ENCODE measurements at regions not wholly inside any gene's neighbourhood (a gene's known extent, or its start where the extent isn't known, plus 50 kb on each side); places are given as distances from the start of the nearest gene placed in this dataset.

DNA sequence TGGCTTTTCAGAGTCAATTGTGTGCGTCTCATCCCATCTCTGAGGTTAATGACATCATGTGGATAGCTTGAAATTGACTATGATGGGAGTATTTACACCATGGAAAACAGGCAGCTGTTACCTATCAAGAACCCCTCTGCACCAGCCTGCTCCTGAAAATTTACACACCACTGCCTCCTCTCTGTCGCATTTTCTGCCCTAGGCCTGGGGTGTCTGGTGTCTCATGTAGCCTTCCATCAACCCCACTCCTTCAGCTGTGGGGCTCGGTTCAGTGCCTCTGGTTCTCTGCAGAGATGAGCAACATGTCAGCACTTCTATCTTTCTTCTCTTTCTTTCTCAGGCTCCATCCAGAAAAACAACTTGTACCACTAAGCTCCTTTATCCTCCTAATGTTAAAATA is 600.5 kb downstream of the TYW1 start:
- peaks cover 0 to 17% (median 9%) of the 10 kb centered on the region in 5 donors for H3K27me3 ChIP-seq (ENCODE audit: control insufficient read depth in 5 of 5, insufficient read depth in 4 of 5, low read length in 5 of 5)
- H3K9me3 ChIP-seq (ENCODE audit: control insufficient read depth in 5 of 5, low read length in 5 of 5): peaks cover 0 to 8% (median 0%) of the 10 kb centered on the region in 5 donors
- H3K4me3 ChIP-seq (ENCODE audit: low read depth in 1 of 5, low read length in 5 of 5): no peak overlapping the region
- H3K9ac ChIP-seq (ENCODE audit: low read length in 5 of 5): no peak overlapping the region
- H3K36me3 ChIP-seq (ENCODE audit: control insufficient read depth in 5 of 5, insufficient read depth in 5 of 5, low read length in 5 of 5): no peaks in the 10 kb centered on the region
- H3K4me1 ChIP-seq (ENCODE audit: control insufficient read depth in 5 of 5, insufficient read depth in 5 of 5, low read length in 5 of 5): no peaks in the 10 kb centered on the region
- H3K27ac ChIP-seq (ENCODE audit: low read depth, low read length): no peak overlapping the region

DNA sequence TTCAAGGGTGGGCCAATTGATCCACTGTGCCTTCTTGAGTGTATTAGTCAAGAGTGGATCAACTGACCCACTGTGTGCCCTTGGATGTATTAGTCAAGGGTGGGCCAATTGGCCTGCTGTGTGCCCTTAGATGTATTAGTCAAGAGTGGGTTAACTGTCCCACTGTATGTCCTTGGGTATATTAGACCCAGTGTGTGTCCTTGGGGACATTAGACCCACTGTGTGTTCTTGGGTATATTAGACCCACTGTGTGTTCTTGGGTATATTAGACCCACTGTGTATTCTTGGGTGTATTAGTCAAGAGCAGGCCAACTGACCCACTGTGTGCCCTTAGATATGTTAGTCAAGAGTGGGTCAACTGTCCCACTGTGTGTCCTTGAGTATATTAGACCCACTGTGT is 601.8 kb downstream of the TYW1 start:
- H3K9ac ChIP-seq (ENCODE audit: low read length in 5 of 5): no peak overlapping the region
- H3K27ac ChIP-seq (ENCODE audit: low read depth, low read length): no peak overlapping the region
- H3K4me1 ChIP-seq (ENCODE audit: control insufficient read depth in 5 of 5, insufficient read depth in 5 of 5, low read length in 5 of 5): no peaks in the 10 kb centered on the region
- no peak overlapping the region for H3K4me3 ChIP-seq (ENCODE audit: low read depth in 1 of 5, low read length in 5 of 5)
- H3K36me3 ChIP-seq (ENCODE audit: control insufficient read depth in 5 of 5, insufficient read depth in 5 of 5, low read length in 5 of 5): no peaks in the 10 kb centered on the region
- H3K9me3 ChIP-seq (ENCODE audit: control insufficient read depth in 5 of 5, low read length in 5 of 5): peaks cover 0 to 8% (median 0%) of the 10 kb centered on the region in 5 donors
- peaks cover 0 to 18% (median 11%) of the 10 kb centered on the region in 5 donors for H3K27me3 ChIP-seq (ENCODE audit: control insufficient read depth in 5 of 5, insufficient read depth in 4 of 5, low read length in 5 of 5)

DNA sequence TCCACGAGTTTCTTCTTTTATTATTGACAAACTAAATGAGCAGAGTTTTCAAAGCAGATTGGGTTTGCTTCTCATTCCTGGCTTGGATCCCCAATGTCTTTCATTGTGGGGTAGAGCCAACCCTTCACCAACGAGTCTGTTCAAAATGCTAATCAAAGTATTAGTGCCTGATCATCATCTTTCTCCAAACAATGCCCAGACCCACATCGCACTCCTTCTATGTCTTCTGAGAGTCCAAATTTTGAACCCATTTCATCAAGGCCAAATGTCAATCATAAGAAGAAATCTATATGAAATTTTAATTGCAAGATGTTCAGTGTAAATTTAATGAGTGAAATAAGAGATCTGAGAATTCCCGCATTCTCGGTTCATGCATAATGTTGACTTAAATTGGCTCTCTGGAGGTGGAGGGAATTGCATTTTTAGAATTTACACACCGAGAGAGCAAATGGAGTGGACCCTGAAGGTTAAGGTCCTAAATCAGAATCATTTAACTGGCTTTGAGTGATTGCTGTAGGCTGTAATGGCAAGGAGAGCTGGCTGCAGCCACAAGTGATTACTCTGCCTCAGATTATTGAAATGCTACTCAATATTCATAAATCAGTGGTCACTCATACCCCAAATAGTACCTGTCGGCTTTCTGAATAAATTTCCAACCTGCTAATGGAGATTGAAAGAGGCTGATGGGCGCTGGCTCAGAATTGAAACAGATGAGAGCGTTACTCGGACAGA is 602.9 kb downstream of the TYW1 start:
- Histone ChIP-seq H3K9ac (ENCODE audit: low read length in 5 of 5) (no peak overlapping the region), H3K27ac (ENCODE audit: low read depth, low read length) (no peak overlapping the region), H3K4me3 (ENCODE audit: low read depth in 1 of 5, low read length in 5 of 5) (no peak overlapping the region), H3K4me1 (ENCODE audit: control insufficient read depth in 5 of 5, insufficient read depth in 5 of 5, low read length in 5 of 5) (no peaks in the 10 kb centered on the region), H3K9me3 (ENCODE audit: control insufficient read depth in 5 of 5, low read length in 5 of 5) (peaks cover 0 to 5% (median 2%) of the 10 kb centered on the region in 5 donors), H3K27me3 (ENCODE audit: control insufficient read depth in 5 of 5, insufficient read depth in 4 of 5, low read length in 5 of 5) (peaks cover 0 to 14% (median 11%) of the 10 kb centered on the region in 5 donors), H3K36me3 (ENCODE audit: control insufficient read depth in 5 of 5, insufficient read depth in 5 of 5, low read length in 5 of 5) (no peaks in the 10 kb centered on the region)

DNA sequence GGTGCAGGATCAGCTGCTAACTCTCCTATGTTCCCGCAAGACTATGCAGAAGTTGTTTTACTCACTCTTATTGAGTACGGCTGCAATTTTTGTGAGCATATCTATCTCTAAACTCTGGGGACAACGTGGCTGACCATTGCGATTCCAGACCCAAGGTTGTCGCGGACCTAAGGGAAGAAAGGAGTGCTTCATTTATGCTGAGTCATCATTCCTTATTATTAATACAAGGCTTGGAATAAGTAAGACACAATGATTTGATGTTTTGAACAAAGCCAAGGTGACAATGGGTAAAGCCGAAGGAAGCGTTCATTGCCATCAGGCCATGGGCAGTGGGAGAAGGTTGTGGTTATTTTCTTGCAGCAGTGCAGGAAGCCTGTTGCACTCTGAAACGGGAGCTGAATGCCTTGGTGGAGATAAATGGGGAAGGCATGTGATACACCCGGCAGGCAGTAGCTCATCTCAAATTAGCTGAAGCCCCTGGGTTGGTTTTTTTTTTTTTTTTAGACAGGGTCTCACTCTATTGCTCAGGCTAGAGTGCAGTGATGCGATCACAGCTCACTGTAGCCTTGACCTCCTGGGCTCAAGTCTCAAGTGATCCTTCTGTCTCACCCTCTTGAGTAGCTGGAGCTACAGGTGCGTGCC is 605.7 kb downstream of the TYW1 start:
- Histone ChIP-seq H3K4me3 (ENCODE audit: low read depth in 1 of 5, low read length in 5 of 5) (no peak overlapping the region), H3K27ac (ENCODE audit: low read depth, low read length) (no peak overlapping the region), H3K36me3 (ENCODE audit: control insufficient read depth in 5 of 5, insufficient read depth in 5 of 5, low read length in 5 of 5) (no peaks in the 10 kb centered on the region), H3K9me3 (ENCODE audit: control insufficient read depth in 5 of 5, low read length in 5 of 5) (peaks cover 2 to 23% (median 16%) of the 10 kb centered on the region in 5 donors), H3K27me3 (ENCODE audit: control insufficient read depth in 5 of 5, insufficient read depth in 4 of 5, low read length in 5 of 5) (peaks cover 0 to 10% (median 6%) of the 10 kb centered on the region in 5 donors), H3K4me1 (ENCODE audit: control insufficient read depth in 5 of 5, insufficient read depth in 5 of 5, low read length in 5 of 5) (no peaks in the 10 kb centered on the region), H3K9ac (ENCODE audit: low read length in 5 of 5) (no peak overlapping the region)

DNA sequence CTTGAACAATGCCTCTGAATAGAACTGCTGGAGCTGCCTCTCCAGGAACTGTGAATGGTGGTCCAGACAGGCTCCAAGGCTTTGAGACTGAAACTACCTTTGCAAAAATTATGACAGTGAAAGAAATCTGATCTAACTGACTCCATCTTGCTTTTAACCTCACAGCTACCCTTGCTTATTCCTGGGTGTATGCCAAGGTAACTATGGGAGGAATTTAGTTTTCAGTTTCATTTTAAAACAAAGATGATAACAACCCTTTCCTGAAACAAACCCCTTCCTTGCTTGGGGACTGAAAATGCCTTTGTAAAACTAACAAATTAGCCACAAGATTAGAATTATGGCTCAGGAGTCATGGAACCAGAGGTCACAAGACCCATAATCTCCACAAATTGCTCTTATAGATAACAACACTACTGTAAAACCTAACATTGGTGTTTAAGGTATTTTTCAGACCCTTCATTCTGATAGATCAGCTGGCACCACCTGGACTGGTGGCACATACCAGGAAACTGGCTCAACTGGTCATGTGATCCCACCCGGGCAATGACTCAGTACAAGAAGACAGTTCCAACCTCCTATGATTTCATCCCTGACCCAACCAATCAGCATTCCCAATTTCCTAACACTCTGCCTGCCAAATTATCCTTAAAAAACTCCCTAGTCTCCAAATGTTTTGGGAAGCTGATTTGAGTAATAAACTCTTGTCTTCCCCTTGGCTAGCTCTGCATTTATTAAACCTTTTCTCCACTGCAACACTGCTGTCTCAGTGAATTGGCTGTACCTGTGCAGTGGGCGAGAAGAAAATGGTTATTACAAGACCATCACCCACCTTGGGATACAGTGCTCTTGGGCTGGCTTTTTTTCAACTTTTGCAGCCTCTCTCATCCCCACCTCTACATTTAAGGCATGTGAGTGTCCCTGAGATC is 608.1 kb downstream of the TYW1 start:
- Histone ChIP-seq H3K27ac (ENCODE audit: low read depth, low read length) (no peak overlapping the region), H3K36me3 (ENCODE audit: control insufficient read depth in 5 of 5, insufficient read depth in 5 of 5, low read length in 5 of 5) (no peaks in the 10 kb centered on the region), H3K4me1 (ENCODE audit: control insufficient read depth in 5 of 5, insufficient read depth in 5 of 5, low read length in 5 of 5) (no peaks in the 10 kb centered on the region), H3K27me3 (ENCODE audit: control insufficient read depth in 5 of 5, insufficient read depth in 4 of 5, low read length in 5 of 5) (peaks cover 0 to 10% (median 6%) of the 10 kb centered on the region in 5 donors), H3K9ac (ENCODE audit: low read length in 5 of 5) (no peak overlapping the region), H3K4me3 (ENCODE audit: low read depth in 1 of 5, low read length in 5 of 5) (no peak overlapping the region), H3K9me3 (ENCODE audit: control insufficient read depth in 5 of 5, low read length in 5 of 5) (peaks cover 2 to 23% (median 14%) of the 10 kb centered on the region in 5 donors)

DNA sequence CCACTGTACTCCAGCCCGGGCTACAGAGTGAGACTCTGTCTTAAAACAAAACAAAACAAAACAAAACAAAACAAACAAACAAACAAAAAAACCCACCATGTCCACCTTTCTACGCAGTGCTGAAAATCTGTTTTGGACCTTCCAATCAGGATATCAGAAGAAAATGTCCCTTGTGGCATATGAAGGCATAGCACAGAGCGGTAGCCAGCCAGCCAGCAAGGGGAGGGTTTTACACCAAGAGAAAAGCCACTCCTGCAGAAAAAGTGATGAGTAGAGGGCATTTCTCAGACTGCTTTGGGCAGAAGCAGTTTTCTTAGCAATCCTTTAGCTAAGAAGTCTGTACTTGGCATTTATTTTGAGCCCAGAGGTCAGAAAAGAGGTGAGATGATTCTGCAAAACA is 612.2 kb downstream of the TYW1 start:
- H3K9me3 ChIP-seq (ENCODE audit: control insufficient read depth in 5 of 5, low read length in 5 of 5): peaks cover 2 to 25% (median 21%) of the 10 kb centered on the region in 5 donors
- H3K4me3 ChIP-seq (ENCODE audit: low read depth in 1 of 5, low read length in 5 of 5): no peak overlapping the region
- no peaks in the 10 kb centered on the region for H3K4me1 ChIP-seq (ENCODE audit: control insufficient read depth in 5 of 5, insufficient read depth in 5 of 5, low read length in 5 of 5)
- H3K36me3 ChIP-seq (ENCODE audit: control insufficient read depth in 5 of 5, insufficient read depth in 5 of 5, low read length in 5 of 5): no peaks in the 10 kb centered on the region
- no peak overlapping the region for H3K9ac ChIP-seq (ENCODE audit: low read length in 5 of 5)
- no peak overlapping the region for H3K27ac ChIP-seq (ENCODE audit: low read depth, low read length)
- H3K27me3 ChIP-seq (ENCODE audit: control insufficient read depth in 5 of 5, insufficient read depth in 4 of 5, low read length in 5 of 5): peaks cover 0 to 8% (median 4%) of the 10 kb centered on the region in 5 donors

DNA sequence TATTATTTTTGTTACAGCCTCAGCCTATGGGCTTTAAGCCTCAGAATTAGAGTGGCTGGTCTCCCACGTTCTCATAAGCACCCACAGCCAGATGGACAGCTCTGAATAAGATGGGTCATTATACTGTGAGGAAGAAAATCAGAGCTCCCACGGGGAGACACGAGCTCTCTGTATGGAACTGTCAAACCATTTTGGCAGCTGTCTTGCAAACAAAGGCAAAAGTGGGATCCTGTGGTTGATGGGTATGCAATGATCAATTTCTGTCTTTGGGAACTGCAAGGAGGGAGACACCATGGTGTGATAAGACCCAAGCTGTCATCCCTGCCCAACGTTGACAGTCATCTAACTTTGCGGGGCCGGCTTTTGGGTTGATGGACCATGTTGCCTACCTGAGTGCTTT is 614.3 kb downstream of the TYW1 start:
- Histone ChIP-seq H3K36me3 (ENCODE audit: control insufficient read depth in 5 of 5, insufficient read depth in 5 of 5, low read length in 5 of 5) (no peaks in the 10 kb centered on the region), H3K9me3 (ENCODE audit: control insufficient read depth in 5 of 5, low read length in 5 of 5) (peaks cover 0 to 10% (median 7%) of the 10 kb centered on the region in 5 donors), H3K4me1 (ENCODE audit: control insufficient read depth in 5 of 5, insufficient read depth in 5 of 5, low read length in 5 of 5) (no peaks in the 10 kb centered on the region), H3K4me3 (ENCODE audit: low read depth in 1 of 5, low read length in 5 of 5) (no peak overlapping the region), H3K27me3 (ENCODE audit: control insufficient read depth in 5 of 5, insufficient read depth in 4 of 5, low read length in 5 of 5) (peaks cover 0 to 11% (median 4%) of the 10 kb centered on the region in 5 donors), H3K27ac (ENCODE audit: low read depth, low read length) (no peak overlapping the region), H3K9ac (ENCODE audit: low read length in 5 of 5) (no peak overlapping the region)

DNA sequence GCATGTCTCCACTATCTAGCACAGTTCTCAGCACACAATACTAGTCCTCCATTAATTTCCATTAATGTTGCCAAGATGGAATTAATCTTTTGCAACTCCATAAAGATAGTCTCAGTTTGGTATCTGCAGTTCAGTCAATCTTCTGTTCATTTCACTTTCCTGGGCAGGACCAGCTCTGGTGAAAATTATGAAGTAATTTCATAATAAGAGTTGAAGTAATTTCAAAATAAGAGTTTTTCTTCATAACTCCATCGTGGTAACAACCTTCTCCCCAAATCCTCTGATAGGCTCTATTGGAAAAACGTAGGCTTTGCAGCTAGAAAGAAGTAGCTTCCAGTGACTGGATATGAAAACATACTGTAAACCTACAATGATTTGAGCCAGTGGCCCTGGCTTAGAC is 618.2 kb downstream of the TYW1 start:
- H3K4me3 ChIP-seq (ENCODE audit: low read depth in 1 of 5, low read length in 5 of 5): no peak overlapping the region
- H3K27me3 ChIP-seq (ENCODE audit: control insufficient read depth in 5 of 5, insufficient read depth in 4 of 5, low read length in 5 of 5): peaks cover 3 to 15% (median 9%) of the 10 kb centered on the region in 5 donors
- H3K9ac ChIP-seq (ENCODE audit: low read length in 5 of 5): no peak overlapping the region
- no peak overlapping the region for H3K27ac ChIP-seq (ENCODE audit: low read depth, low read length)
- peaks cover 0 to 9% (median 3%) of the 10 kb centered on the region in 5 donors for H3K9me3 ChIP-seq (ENCODE audit: control insufficient read depth in 5 of 5, low read length in 5 of 5)
- H3K36me3 ChIP-seq (ENCODE audit: control insufficient read depth in 5 of 5, insufficient read depth in 5 of 5, low read length in 5 of 5): no peaks in the 10 kb centered on the region
- H3K4me1 ChIP-seq (ENCODE audit: control insufficient read depth in 5 of 5, insufficient read depth in 5 of 5, low read length in 5 of 5): peaks cover 3 to 14% (median 9%) of the 10 kb centered on the region in 5 donors

DNA sequence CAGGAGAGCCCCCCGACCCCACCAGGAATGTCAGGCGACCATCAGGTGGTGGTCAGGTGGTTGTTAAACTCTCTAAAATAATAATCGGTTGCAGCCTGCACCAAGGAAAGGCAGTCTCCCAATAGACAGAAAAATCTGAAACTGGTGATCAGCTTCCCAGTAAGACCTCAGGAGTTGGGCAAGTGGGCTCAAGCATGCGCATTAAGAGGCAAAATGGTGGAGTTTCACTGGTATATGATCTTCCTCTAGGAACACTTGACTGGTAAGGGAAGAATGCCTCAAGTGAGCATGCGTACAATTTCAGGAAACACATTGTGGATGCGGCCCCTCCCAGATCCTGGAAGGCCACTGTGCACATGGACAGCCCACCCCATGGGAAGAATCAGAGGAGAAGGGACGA is 619.9 kb downstream of the TYW1 start:
- Histone ChIP-seq H3K27me3 (ENCODE audit: control insufficient read depth in 5 of 5, insufficient read depth in 4 of 5, low read length in 5 of 5) (peaks cover 9 to 18% (median 12%) of the 10 kb centered on the region in 5 donors), H3K9me3 (ENCODE audit: control insufficient read depth in 5 of 5, low read length in 5 of 5) (peaks cover 0 to 9% (median 3%) of the 10 kb centered on the region in 5 donors), H3K4me1 (ENCODE audit: control insufficient read depth in 5 of 5, insufficient read depth in 5 of 5, low read length in 5 of 5) (peaks cover 3 to 14% (median 9%) of the 10 kb centered on the region in 5 donors), H3K27ac (ENCODE audit: low read depth, low read length) (no peak overlapping the region), H3K36me3 (ENCODE audit: control insufficient read depth in 5 of 5, insufficient read depth in 5 of 5, low read length in 5 of 5) (no peaks in the 10 kb centered on the region), H3K4me3 (ENCODE audit: low read depth in 1 of 5, low read length in 5 of 5) (no peak overlapping the region), H3K9ac (ENCODE audit: low read length in 5 of 5) (no peak overlapping the region)
